Spleen (tissue), 11 donors: ENCODE measurements at regions not wholly inside any gene's neighbourhood (a gene's known extent, or its start where the extent isn't known, plus 50 kb on each side); places are given as distances from the start of the nearest gene placed in this dataset.

Source experiments
- DNase-seq: peaks from one replicate; pipeline ENCODE4 v3.0.0-alpha.2; 2020
- H3K27ac ChIP-seq, 8 donors: fragments of 200-600 bp; sonication (generic) in 7 of 8; 1 replicate in 4 of 8; 2 replicates in 4 of 8; pipeline versions ENCODE4 v1.5.0 to v1.8.0; 2016 to 2021; ENCODE audit warnings: inconsistent platforms in 4 of 8, mild to moderate bottlenecking in 4 of 8, moderate library complexity in 1 of 8
- H3K27me3 ChIP-seq, 7 donors: fragments of 200-600 bp; sonication (generic) in 6 of 7; replicated peaks in 1 of 7; 1 replicate in 4 of 7; 2 replicates in 3 of 7; pipeline versions ENCODE4 v1.5.0 to v1.8.0; 2016 to 2021; ENCODE audit warnings: inconsistent platforms in 3 of 7, mild to moderate bottlenecking in 1 of 7
- H3K36me3 ChIP-seq, 6 donors: fragments of 200-600 bp; sonication (generic) in 5 of 6; 1 replicate in 4 of 6; 2 replicates in 2 of 6; pipeline versions ENCODE4 v1.5.0 to v1.8.0; 2016 to 2021; ENCODE audit warnings: inconsistent platforms in 2 of 6
- H3K4me1 ChIP-seq, 6 donors: fragments of 200-600 bp; sonication (generic) in 5 of 6; 1 replicate in 3 of 6; 2 replicates in 3 of 6; pipeline versions ENCODE4 v1.5.0 to v1.8.0; 2016 to 2021; ENCODE audit warnings: inconsistent platforms in 3 of 6
- H3K4me3 ChIP-seq, 8 donors: fragments of 200-600 bp; sonication (generic) in 7 of 8; 1 replicate in 4 of 8; 2 replicates in 4 of 8; pipeline versions ENCODE4 v1.5.0 to v1.8.0; 2016 to 2021; ENCODE audit warnings: inconsistent platforms in 4 of 8, mild to moderate bottlenecking in 4 of 8, moderate library complexity in 2 of 8
- H3K9me3 ChIP-seq, 8 donors: fragments of 200-600 bp; sonication (generic) in 7 of 8; 1 replicate in 4 of 8; 2 replicates in 4 of 8; pipeline versions ENCODE4 v1.5.0 to v1.8.0; 2016 to 2021; ENCODE audit warnings: inconsistent platforms in 4 of 8
- CTCF ChIP-seq, 11 experiments: fragments of 200-600 bp in 7 of 11; fragments of 450-650 bp in 4 of 11; sonication (generic) in 4 of 11; IDR thresholded peaks in 8 of 11; conservative IDR thresholded peaks in 3 of 11; 1 replicate in 7 of 11; 2 replicates in 4 of 11; pipeline versions ENCODE4 v1.4.0 to v1.8.0; 2016 to 2021; ENCODE audit warnings: antibody characterized with exemption in 11 of 11, inconsistent platforms in 4 of 11, mild to moderate bottlenecking in 1 of 11
- POLR2A ChIP-seq, 3 donors: fragments of 450-650 bp; IDR thresholded peaks; one replicate each; pipeline ENCODE4 v1.5.1; 2017; ENCODE audit warnings: antibody characterized with exemption in 3 of 3, mild to moderate bottlenecking in 1 of 3
- POLR2AphosphoS5 ChIP-seq, 3 donors: sonication (generic); formaldehyde crosslinking; IDR thresholded peaks; one replicate each; pipeline ENCODE4 v1.5.1; 2017; ENCODE audit warnings: antibody characterized with exemption in 3 of 3
- WGBS, 5 donors: extraction: QIAGEN DNeasy Blood & Tissue Kit in 3 of 5; methylation state at CpG; one replicate each; pipeline versions ENCODE4 v1.1.5 to v1.1.7; 2013 to 2018; 5-methylcytosine and 5-hydroxymethylcytosine counted together
- intact Hi-C: fragments of 100-400 bp; cut with DNase I; formaldehyde crosslinking; loops from one replicate; pipeline ENCODE4 v1.15.0; 2023; ENCODE audit warnings: low total_unique reads
- donor health status: healthy with polysubstance abuse.
- donor health status: DM: no; HTN: no; CAD: no; lungs with moderate emphysema.
- donor health status: DM: no; HTN: no; CAD: no.
- donor health status: Bipolar disorder and iron deficiency.
- donor health status: healthy.
- donor health status: DM: no; HTN: no; CAD: no.
- donor health status: DM: yes; HTN: yes; CAD: no.

- Histone ChIP-seq H3K4me1 (no peaks in the 10 kb centered on the region), H3K27me3 (no peaks in the 10 kb centered on the region), H3K36me3 (no peaks in the 10 kb centered on the region), H3K4me3 (no peak overlapping the region), H3K27ac (no peak overlapping the region), H3K9me3 (peaks cover 0 to 5% (median 0%) of the 10 kb centered on the region in 8 donors)
- no peak for TF ChIP-seq POLR2AphosphoS5 (IDR thresholded peaks at IDR 0.05)
- TF ChIP-seq POLR2A (IDR thresholded peaks at IDR 0.05): no peak
- TF ChIP-seq CTCF (IDR thresholded peaks at IDR 0.05 in 8 of 11, conservative IDR thresholded peaks at IDR 0.05 in 3 of 11): no peak
- DNase-seq: no peak
- intact Hi-C loops: no loop called here
Measured at GRCh38 chr9:13397661-13398060, 118.2 kb upstream of the MPDZ start.

GRCh38 chr9:13397220-13397619 lies 117.7 kb upstream of the MPDZ start:
- Histone ChIP-seq H3K9me3 (peaks cover 0 to 9% (median 2%) of the 10 kb centered on the region in 8 donors), H3K4me1 (no peaks in the 10 kb centered on the region), H3K36me3 (no peaks in the 10 kb centered on the region), H3K27ac (no peak overlapping the region), H3K27me3 (no peaks in the 10 kb centered on the region), H3K4me3 (no peak overlapping the region)
- no peak for DNase-seq
- TF ChIP-seq CTCF (IDR thresholded peaks at IDR 0.05 in 8 of 11, conservative IDR thresholded peaks at IDR 0.05 in 3 of 11) (no peak), POLR2AphosphoS5 (IDR thresholded peaks at IDR 0.05) (no peak), POLR2A (IDR thresholded peaks at IDR 0.05) (no peak)
- intact Hi-C loops: no loop called here
- 66 to 86% (median 78%) methylated on average over 4 of the region's 4 CpGs for WGBS, 5 donors

GRCh38 chr9:13396418-13396817 lies 116.9 kb upstream of the MPDZ start:
- TF ChIP-seq CTCF (IDR thresholded peaks at IDR 0.05 in 8 of 11, conservative IDR thresholded peaks at IDR 0.05 in 3 of 11) (no peak), POLR2A (IDR thresholded peaks at IDR 0.05) (no peak), POLR2AphosphoS5 (IDR thresholded peaks at IDR 0.05) (no peak)
- Histone ChIP-seq H3K9me3 (peaks cover 0 to 14% (median 8%) of the 10 kb centered on the region in 8 donors), H3K27me3 (no peaks in the 10 kb centered on the region), H3K4me1 (no peaks in the 10 kb centered on the region), H3K4me3 (no peak overlapping the region), H3K36me3 (no peaks in the 10 kb centered on the region), H3K27ac (no peak overlapping the region)
- intact Hi-C loops: no loop called here
- no peak for DNase-seq
- 81 to 86% (median 84%) methylated on average over 4 of the region's 4 CpGs for WGBS, 5 donors

- no peaks in the 10 kb centered on the region for H3K27me3 ChIP-seq
- H3K27ac ChIP-seq: no peak overlapping the region
- peaks cover 0 to 25% (median 20%) of the 10 kb centered on the region in 8 donors for H3K9me3 ChIP-seq
- no peaks in the 10 kb centered on the region for H3K4me1 ChIP-seq
- no peak for DNase-seq
- no peaks in the 10 kb centered on the region for H3K36me3 ChIP-seq
- TF ChIP-seq CTCF (IDR thresholded peaks at IDR 0.05 in 8 of 11, conservative IDR thresholded peaks at IDR 0.05 in 3 of 11) (no peak), POLR2AphosphoS5 (IDR thresholded peaks at IDR 0.05) (no peak), POLR2A (IDR thresholded peaks at IDR 0.05) (no peak)
- H3K4me3 ChIP-seq: no peak overlapping the region
- intact Hi-C loops: no loop called here
Measured at GRCh38 chr9:13395156-13395555, 115.7 kb upstream of the MPDZ start.
